Endothelial cell of umbilical vein (primary cell): ENCODE measurements at regions not wholly inside any gene's neighbourhood (a gene's known extent, or its start where the extent isn't known, plus 50 kb on each side); places are given as distances from the start of the nearest gene placed in this dataset.

Source experiments
- BruUV-seq: library from RNA; stranded (reverse); fragments of 400-500 nt; replicated peaks from 2 replicates; lab custom pipeline; 2021; lab: Mats Ljungman, UMichigan
- CTCF ChIA-PET: fragments of 300-600, 350-600 bp; sonication (Branson Sonifier 250); formaldehyde crosslinking; loops from one replicate; lab custom pipeline; 2021; ENCODE audit warnings: antibody characterized with exemption, inconsistent platforms; lab: Charles Lee
- POLR2A ChIA-PET: fragments of 300-600, 350-600 bp; sonication (Branson Sonifier 250); formaldehyde crosslinking; loops from one replicate; lab custom pipeline; 2021; ENCODE audit warnings: antibody characterized with exemption, inconsistent platforms; lab: Charles Lee
- DNase-seq: peaks from one replicate; pipeline ENCODE4 v3.0.0-alpha.2; 2011; ENCODE audit warnings: low read depth, low spot score
- FAIRE-seq: peaks from 2 replicates; lab custom pipeline; 2011; peaks lifted over from hg19 to GRCh38; lab: Jason Lieb, UNC
- H2AFZ ChIP-seq: 2 replicates; pipeline ENCODE4 v1.6.0; 2012; ENCODE audit warnings: low read depth, low read length, control low read depth, inconsistent platforms
- H3K27ac ChIP-seq: 2 replicates; pipeline ENCODE4 v1.5.1; 2011; ENCODE audit warnings: low read depth, mild to moderate bottlenecking, control low read depth, low read length, moderate library complexity; ENCODE audit not compliant: insufficient read depth
- H3K27me3 ChIP-seq, 2 experiments: 2 replicates each; pipeline versions ENCODE4 v1.6.0 to v1.6.1; 2011; ENCODE audit warnings: low read length in 2 of 2, mixed read lengths in 1 of 2; ENCODE audit not compliant: control insufficient read depth in 2 of 2, insufficient read depth in 2 of 2
- H3K36me3 ChIP-seq, 2 experiments: 2 replicates in 1 of 2; 3 replicates in 1 of 2; pipeline ENCODE4 v1.5.1; 2011; ENCODE audit warnings: low read length in 2 of 2, mild to moderate bottlenecking in 1 of 2, moderate library complexity in 1 of 2; ENCODE audit not compliant: control insufficient read depth in 2 of 2, insufficient read depth in 2 of 2; ENCODE audit errors: extremely low read depth in 1 of 2
- H3K4me1 ChIP-seq: 3 replicates; pipeline ENCODE4 v1.5.1; 2011; ENCODE audit warnings: mild to moderate bottlenecking, low read length; ENCODE audit not compliant: control insufficient read depth, insufficient read depth; ENCODE audit errors: extremely low read depth
- H3K4me2 ChIP-seq: 2 replicates; pipeline ENCODE4 v1.6.1; 2011; ENCODE audit warnings: low read length, control low read depth, mixed read lengths; ENCODE audit not compliant: insufficient read depth
- H3K4me3 ChIP-seq, 3 experiments: fragments of 200-600 bp in 1 of 3; sonication (generic), shearing (Covaris generic) in 1 of 3; replicated peaks in 1 of 3; 2 replicates each; pipeline ENCODE4 v1.5.1; 2011 to 2016; ENCODE audit warnings: control low read depth in 3 of 3, low read length in 3 of 3, mild to moderate bottlenecking in 2 of 3, inconsistent platforms in 1 of 3, low read depth in 1 of 3, moderate library complexity in 1 of 3; ENCODE audit not compliant: insufficient read depth in 1 of 3
- H3K79me2 ChIP-seq: 2 replicates; pipeline ENCODE4 v1.6.0; 2012; ENCODE audit warnings: low read length, inconsistent platforms; ENCODE audit not compliant: control insufficient read depth, insufficient read depth
- H3K9ac ChIP-seq: replicated peaks from 2 replicates; pipeline ENCODE3; 2011; ENCODE audit warnings: low read length, control low read depth; ENCODE audit not compliant: insufficient read depth; ENCODE audit errors: extremely low read depth
- H3K9me1 ChIP-seq: replicated peaks from 3 replicates; pipeline ENCODE4 v1.6.0; 2011; ENCODE audit warnings: mild to moderate bottlenecking, low read length; ENCODE audit not compliant: control insufficient read depth, insufficient read depth; ENCODE audit errors: extremely low read depth
- H3K9me3 ChIP-seq: replicated peaks from 2 replicates; pipeline ENCODE4 v1.5.1; 2012; ENCODE audit warnings: low read length, inconsistent platforms; ENCODE audit not compliant: control insufficient read depth, insufficient read depth
- H4K20me1 ChIP-seq: replicated peaks from 2 replicates; pipeline ENCODE3; 2011; ENCODE audit warnings: mild to moderate bottlenecking, low read length; ENCODE audit not compliant: control insufficient read depth, insufficient read depth; ENCODE audit errors: extremely low read depth
- CTCF ChIP-seq, 2 donors: IDR thresholded peaks; 1 replicate in 1 of 2; 2 replicates in 1 of 2; pipeline ENCODE4 v1.5.1; 2011; ENCODE audit warnings: low read length in 2 of 2, mild to moderate bottlenecking in 2 of 2, moderate library complexity in 2 of 2, control low read depth in 1 of 2, inconsistent platforms in 1 of 2, low read depth in 1 of 2; ENCODE audit not compliant: insufficient read depth in 1 of 2; ENCODE audit errors: extremely low read depth in 1 of 2
- EZH2 ChIP-seq: IDR thresholded peaks from 2 replicates; pipeline ENCODE4 v1.6.1; 2012; ENCODE audit warnings: borderline replicate concordance, low read depth, mild to moderate bottlenecking, moderate library complexity, low read length, inconsistent platforms; ENCODE audit not compliant: severe bottlenecking
- FOS ChIP-seq: IDR thresholded peaks from 2 replicates; pipeline ENCODE4 v1.6.1; 2011; ENCODE audit warnings: mild to moderate bottlenecking, low read length, moderate library complexity, borderline replicate concordance; ENCODE audit not compliant: insufficient read depth
- GATA2 ChIP-seq: IDR thresholded peaks from 2 replicates; pipeline ENCODE4 v1.7.0; 2011; ENCODE audit warnings: low read depth, mild to moderate bottlenecking, moderate library complexity, mixed read lengths, low read length; ENCODE audit not compliant: insufficient read length, insufficient read depth
- JUN ChIP-seq: IDR thresholded peaks from 2 replicates; pipeline ENCODE4 v1.6.1; 2011; ENCODE audit warnings: borderline replicate concordance, low read depth; ENCODE audit not compliant: insufficient read length, insufficient read depth
- MAX ChIP-seq: IDR thresholded peaks from 2 replicates; pipeline ENCODE4 v1.6.1; 2011; ENCODE audit not compliant: insufficient read depth, insufficient read length
- MYC ChIP-seq: IDR thresholded peaks from one replicate; pipeline ENCODE4 v1.6.1; 2011; ENCODE audit warnings: mild to moderate bottlenecking, low read depth, low read length
- POLR2A ChIP-seq: IDR thresholded peaks from 2 replicates; pipeline ENCODE4 v1.6.1; 2012; ENCODE audit warnings: low read depth, mild to moderate bottlenecking, control low read depth, low read length
- POLR2AphosphoS5 ChIP-seq: IDR thresholded peaks from 2 replicates; pipeline ENCODE4 v1.6.1; 2012; ENCODE audit warnings: low read depth, mild to moderate bottlenecking, control low read depth, low read length, moderate library complexity; ENCODE audit not compliant: insufficient read depth
- dilution Hi-C: fragments of 300-500 bp; cut with MboI; formaldehyde crosslinking; loops from one replicate; pipeline ENCODE4 v1.15.0; 2019; ENCODE audit warnings: low sequenced_read_pairs; ENCODE audit not compliant: extremely low pct_ligation_motif_present
- intact Hi-C: fragments of 100-400 bp; cut with micrococcal nuclease; formaldehyde crosslinking; loops from one replicate; pipeline ENCODE4 v1.10.0; 2022

GRCh38 chr4:81771721-81772120 lies 300.0 kb upstream of the RASGEF1B start:
- FAIRE-seq (no peak), DNase-seq (no peak)
- H3K9me1 ChIP-seq: no peaks in the 10 kb centered on the region
- no peaks in the 10 kb centered on the region for H3K79me2 ChIP-seq
- H3K4me1 ChIP-seq: no peaks in the 10 kb centered on the region
- POLR2A ChIA-PET: no interaction called here
- intact Hi-C loops: no loop called here
- H2AFZ ChIP-seq: no peak overlapping the region
- no peak overlapping the region for H3K9ac ChIP-seq
- no peaks in the 10 kb centered on the region for H3K36me3 ChIP-seq
- no peak overlapping the region for H3K4me3 ChIP-seq
- CTCF ChIA-PET: interaction anchor here (0.7 to 1.0 kb wide), 2 partner anchors 9 to 23 kb away, joined by 3 read pairs; no protein-coding TSS in a partner anchor
- BruUV-seq: no TSS peak
- no peak overlapping the region for H3K27ac ChIP-seq
- H3K9me3 ChIP-seq: no peaks in the 10 kb centered on the region
- TF ChIP-seq MYC (no peak), POLR2A (no peak), JUN (no peak), FOS (no peak), EZH2 (no peak), CTCF (IDR thresholded peaks at IDR 0.05; ENCODE audit: extremely low read depth in 1 of 2, insufficient read depth in 1 of 2, low read depth in 1 of 2, low read length in 2 of 2) (no peak)
- no peaks in the 10 kb centered on the region for H3K27me3 ChIP-seq
- H4K20me1 ChIP-seq: no peaks in the 10 kb centered on the region
- H3K4me2 ChIP-seq: no peak overlapping the region
- dilution Hi-C loops: no loop called here

- Histone ChIP-seq H2AFZ (no peak overlapping the region), H3K27ac (no peak overlapping the region), H3K9me3 (no peaks in the 10 kb centered on the region), H3K4me2 (no peak overlapping the region), H3K27me3 (no peaks in the 10 kb centered on the region), H3K4me3 (no peak overlapping the region), H4K20me1 (no peaks in the 10 kb centered on the region), H3K36me3 (no peaks in the 10 kb centered on the region), H3K4me1 (no peaks in the 10 kb centered on the region), H3K9me1 (no peaks in the 10 kb centered on the region), H3K79me2 (no peaks in the 10 kb centered on the region), H3K9ac (no peak overlapping the region)
- FAIRE-seq (no peak), DNase-seq (no peak)
- CTCF ChIA-PET: no interaction called here
- intact Hi-C loops: no loop called here
- BruUV-seq: no TSS peak
- dilution Hi-C loops: no loop called here
- TF ChIP-seq FOS: no peak
- no peak for TF ChIP-seq GATA2
- no peak for TF ChIP-seq MYC
- no peak for TF ChIP-seq MAX
- TF ChIP-seq JUN: no peak
- TF ChIP-seq POLR2AphosphoS5: no peak
- no peak for TF ChIP-seq POLR2A
- no peak for TF ChIP-seq CTCF (IDR thresholded peaks at IDR 0.05; ENCODE audit: extremely low read depth in 1 of 2, insufficient read depth in 1 of 2, low read depth in 1 of 2, low read length in 2 of 2)
- no peak for TF ChIP-seq EZH2
- POLR2A ChIA-PET: no interaction called here
Observed at GRCh38 chr4:81769244-81769643, 297.5 kb upstream of the RASGEF1B start.
